ENCODE measurements at regions not wholly inside any gene's neighbourhood (a gene's known extent, or its start where the extent isn't known, plus 50 kb on each side); places are given as distances from the start of the nearest gene placed in this dataset.

- TF ChIP-seq MXI1 (IDR thresholded peaks at IDR 0.05; ENCODE audit: low read depth, low read length), result no peak
- TF ChIP-seq SMC3 (IDR thresholded peaks at IDR 0.05; ENCODE audit: low read depth, low read length), result no peak
- TF ChIP-seq FOXM1 (IDR thresholded peaks at IDR 0.05; ENCODE audit: low read depth), result no peak
- TF ChIP-seq TCF12 (IDR thresholded peaks at IDR 0.05), result no peak
- no peak for TF ChIP-seq CTCF (IDR thresholded peaks at IDR 0.05)
- TF ChIP-seq RAD21 (IDR thresholded peaks at IDR 0.05; ENCODE audit: low read length), result no peak
- TF ChIP-seq MAX (IDR thresholded peaks at IDR 0.05; ENCODE audit: low read depth), result no peak
- TF ChIP-seq EZH2phosphoT487 (IDR thresholded peaks at IDR 0.05; ENCODE audit: borderline replicate concordance, low read depth), result no peak
Observed at GRCh38 chr6:3615391-3616380, 135.8 kb downstream of the PXDC1 start.

Data from SK-N-SH (cell line).